Gastrocnemius medialis (tissue), 4 donors: ENCODE measurements at regions not wholly inside any gene's neighbourhood (a gene's known extent, or its start where the extent isn't known, plus 50 kb on each side); places are given as distances from the start of the nearest gene placed in this dataset.

Experiments
- ATAC-seq, 2 donors: fragments of 150-250 bp; one replicate each; pipeline ENCODE4 v1.9.1; 2016
- DNase-seq, 2 donors: peaks; one replicate each; pipeline ENCODE4 v3.0.0-alpha.2; 2019
- H3K27ac ChIP-seq, 4 donors: fragments of 200-600 bp; sonication (generic); 1 replicate in 1 of 4; 2 replicates in 3 of 4; pipeline ENCODE4 v1.5.1; 2016 to 2018; ENCODE audit warnings: mild to moderate bottlenecking in 2 of 4, moderate library complexity in 1 of 4
- H3K27me3 ChIP-seq, 3 donors: fragments of 200-600 bp; sonication (generic) in 2 of 3; 1 replicate in 1 of 3; 2 replicates in 2 of 3; pipeline versions ENCODE4 v1.5.1 to v1.6.0; 2016 to 2019; ENCODE audit warnings: mild to moderate bottlenecking in 1 of 3, moderate library complexity in 1 of 3
- H3K36me3 ChIP-seq, 2 donors: fragments of 200-600 bp; sonication (generic) in 1 of 2; one replicate each; pipeline ENCODE4 v1.5.1; 2017 to 2018
- H3K4me1 ChIP-seq, 2 donors: fragments of 200-600 bp; sonication (generic) in 1 of 2; one replicate each; pipeline ENCODE4 v1.5.1; 2016 to 2017; ENCODE audit warnings: mild to moderate bottlenecking in 2 of 2
- H3K4me3 ChIP-seq, 4 donors: fragments of 200-600 bp; sonication (generic) in 3 of 4; 1 replicate in 1 of 4; 2 replicates in 3 of 4; pipeline ENCODE4 v1.5.1; 2016 to 2019; ENCODE audit warnings: mild to moderate bottlenecking in 2 of 4
- H3K9me3 ChIP-seq, 3 donors: fragments of 200-600 bp; sonication (generic) in 2 of 3; 1 replicate in 1 of 3; 2 replicates in 2 of 3; pipeline ENCODE4 v1.5.1; 2016 to 2019
- CTCF ChIP-seq, 5 experiments: fragments of 450-650 bp in 3 of 5; fragments of 200-600 bp in 2 of 5; sonication (generic) in 2 of 5; IDR thresholded peaks in 4 of 5; conservative IDR thresholded peaks in 1 of 5; 1 replicate in 4 of 5; 2 replicates in 1 of 5; pipeline ENCODE4 v1.5.1; 2016 to 2019; ENCODE audit warnings: antibody characterized with exemption in 5 of 5, mild to moderate bottlenecking in 3 of 5, moderate library complexity in 3 of 5
- POLR2A ChIP-seq, 2 donors: fragments of 450-650 bp; IDR thresholded peaks; one replicate each; pipeline ENCODE4 v1.6.1; 2017; ENCODE audit warnings: antibody characterized with exemption in 2 of 2, mild to moderate bottlenecking in 2 of 2, moderate library complexity in 2 of 2
- in situ Hi-C, 4 donors: fragments of 200-750 bp; cut with MboI; loops; one replicate each; pipeline versions ENCODE4 v1.15.0 to v1.8.0; 2017; ENCODE audit warnings: low sequenced_read_pairs in 4 of 4
- intact Hi-C: fragments of 100-400 bp; cut with DNase I; formaldehyde crosslinking; loops from one replicate; pipeline ENCODE4 v1.15.1; 2023; ENCODE audit warnings: low total_unique reads

GRCh38 chr11:56855217-56855616 is 106.7 kb upstream of the OR9G4 start:
- Histone ChIP-seq H3K27ac (no peak overlapping the region), H3K27me3 (no peaks in the 10 kb centered on the region), H3K4me1 (no peaks in the 10 kb centered on the region), H3K36me3 (no peaks in the 10 kb centered on the region), H3K4me3 (no peak overlapping the region), H3K9me3 (no peaks in the 10 kb centered on the region)
- in situ Hi-C loops = no loop called here
- TF ChIP-seq CTCF (IDR thresholded peaks at IDR 0.05 in 4 of 5, conservative IDR thresholded peaks at IDR 0.05 in 1 of 5) (no peak), POLR2A (IDR thresholded peaks at IDR 0.05) (no peak)
- ATAC-seq (no peak), DNase-seq (no peak)
- intact Hi-C loops = no loop called here

- in situ Hi-C loops = no loop called here
- no peak for DNase-seq
- Histone ChIP-seq H3K9me3 (no peaks in the 10 kb centered on the region), H3K36me3 (no peaks in the 10 kb centered on the region), H3K4me1 (no peaks in the 10 kb centered on the region), H3K27ac (no peak overlapping the region), H3K4me3 (no peak overlapping the region), H3K27me3 (no peaks in the 10 kb centered on the region)
- ATAC-seq = no peak
- intact Hi-C loops = no loop called here
- no peak for TF ChIP-seq CTCF (IDR thresholded peaks at IDR 0.05 in 4 of 5, conservative IDR thresholded peaks at IDR 0.05 in 1 of 5)
- TF ChIP-seq POLR2A (IDR thresholded peaks at IDR 0.05) = no peak
Observed at GRCh38 chr11:56852131-56852530, 103.6 kb upstream of the OR9G4 start.

DNA sequence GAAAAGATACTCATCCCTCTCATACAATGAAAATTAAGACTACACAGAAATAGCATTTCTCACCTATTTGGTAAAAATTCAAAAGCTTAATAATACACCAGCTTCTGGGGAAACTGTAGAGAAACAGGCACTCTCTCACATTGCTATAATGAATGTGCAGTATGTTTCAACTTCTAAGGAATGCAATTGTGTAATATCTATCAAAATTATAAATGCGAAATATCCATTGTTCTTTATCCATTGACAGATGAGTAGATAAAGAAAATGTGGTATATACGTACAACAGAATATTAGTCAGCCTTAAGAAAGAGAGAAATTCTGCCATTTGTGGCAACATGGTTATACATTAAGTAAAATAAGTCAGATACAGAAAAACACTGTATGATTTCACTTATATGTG is 101.4 kb upstream of the OR9G4 start:
- Histone ChIP-seq H3K4me1 (no peaks in the 10 kb centered on the region), H3K4me3 (no peak overlapping the region), H3K9me3 (no peaks in the 10 kb centered on the region), H3K27me3 (no peaks in the 10 kb centered on the region), H3K27ac (no peak overlapping the region), H3K36me3 (no peaks in the 10 kb centered on the region)
- DNase-seq = no peak
- in situ Hi-C loops = loop anchor here in 3 of 4 donors (10.0 to 25.0 kb wide), 3 partner anchors 395 to 512 kb away; no protein-coding TSS in a partner anchor
- intact Hi-C loops = loop anchor here (10.0 kb wide), 1 partner anchor 495 kb away; no protein-coding TSS in a partner anchor
- no peak for TF ChIP-seq POLR2A (IDR thresholded peaks at IDR 0.05)
- ATAC-seq = no peak

DNA sequence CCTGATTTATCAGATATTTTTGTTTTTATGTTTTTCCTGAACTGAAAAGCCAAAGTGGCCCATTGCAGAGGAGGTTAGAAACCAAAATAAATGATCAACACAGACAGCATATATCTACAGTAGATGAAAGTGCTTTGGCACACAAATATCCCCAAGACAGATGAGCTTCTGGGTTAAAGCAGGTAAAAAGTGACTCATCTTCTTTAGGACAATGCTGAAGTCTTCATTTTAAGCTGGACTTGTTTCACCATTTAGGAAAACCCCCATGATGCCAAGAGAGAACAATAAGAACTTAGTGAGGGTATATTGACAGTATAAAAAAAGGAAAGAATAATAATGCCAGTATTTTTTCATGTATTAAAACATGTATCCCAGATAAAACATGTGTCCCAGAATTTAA is 100.8 kb upstream of the OR9G4 start:
- Histone ChIP-seq H3K27me3 (no peaks in the 10 kb centered on the region), H3K4me3 (no peak overlapping the region), H3K27ac (no peak overlapping the region), H3K36me3 (no peaks in the 10 kb centered on the region), H3K4me1 (no peaks in the 10 kb centered on the region), H3K9me3 (no peaks in the 10 kb centered on the region)
- DNase-seq = no peak
- TF ChIP-seq CTCF (IDR thresholded peaks at IDR 0.05 in 4 of 5, conservative IDR thresholded peaks at IDR 0.05 in 1 of 5) (no peak), POLR2A (IDR thresholded peaks at IDR 0.05) (no peak)
- ATAC-seq = no peak
- in situ Hi-C loops = loop anchor here in 3 of 4 donors (10.0 to 25.0 kb wide), 3 partner anchors 396 to 513 kb away; no protein-coding TSS in a partner anchor
- intact Hi-C loops = loop anchor here (10.0 kb wide), 1 partner anchor 496 kb away; no protein-coding TSS in a partner anchor

DNA sequence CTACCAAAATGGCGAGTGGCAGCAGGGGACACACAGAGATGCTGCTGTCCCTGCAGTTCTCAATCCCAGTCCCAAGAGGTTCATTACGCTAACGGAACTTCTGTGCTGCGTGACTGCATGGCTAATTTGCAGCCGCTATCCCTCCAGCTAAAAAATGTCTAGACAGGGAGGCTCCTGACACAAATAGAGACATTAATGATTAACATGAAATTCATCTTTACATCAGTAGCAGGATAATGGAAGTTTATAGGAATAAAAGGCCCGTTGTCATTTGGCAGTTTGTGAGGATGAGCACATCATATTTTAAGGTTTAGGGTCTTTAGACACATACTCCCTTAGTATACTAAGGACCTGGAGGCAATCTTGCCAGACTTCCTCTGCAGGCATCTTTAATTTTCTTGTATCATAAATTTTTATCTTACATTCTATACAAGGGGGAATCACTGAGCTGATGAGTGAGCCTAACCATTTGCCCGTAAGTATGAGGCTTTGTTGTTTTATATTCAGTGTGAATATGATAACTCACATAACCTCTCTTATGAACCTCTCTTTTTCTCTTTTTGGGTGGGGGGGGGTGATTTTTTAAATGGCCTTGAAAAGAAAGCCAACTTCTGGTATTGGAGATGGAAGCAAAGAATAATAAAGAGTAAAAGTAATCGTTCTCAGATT is 99.8 kb upstream of the OR9G4 start:
- no peak for DNase-seq
- no peak overlapping the region for H3K4me3 ChIP-seq
- H3K9me3 ChIP-seq = no peaks in the 10 kb centered on the region
- TF ChIP-seq CTCF (IDR thresholded peaks at IDR 0.05 in 4 of 5, conservative IDR thresholded peaks at IDR 0.05 in 1 of 5) = no peak
- TF ChIP-seq POLR2A (IDR thresholded peaks at IDR 0.05) = no peak
- intact Hi-C loops (loop anchor here (10.0 kb wide), 1 partner anchor 497 kb away; no protein-coding TSS in a partner anchor), in situ Hi-C loops (loop anchor here in 3 of 4 donors (10.0 to 25.0 kb wide), 3 partner anchors 397 to 514 kb away; no protein-coding TSS in a partner anchor)
- no peak for ATAC-seq
- no peaks in the 10 kb centered on the region for H3K4me1 ChIP-seq
- H3K36me3 ChIP-seq = no peaks in the 10 kb centered on the region
- no peak overlapping the region for H3K27ac ChIP-seq
- no peaks in the 10 kb centered on the region for H3K27me3 ChIP-seq
